Adrenal gland (tissue), 9 donors: ENCODE measurements at regions not wholly inside any gene's neighbourhood (a gene's known extent, or its start where the extent isn't known, plus 50 kb on each side); places are given as distances from the start of the nearest gene placed in this dataset.

ENCODE experiments used
- DNase-seq, 7 donors: peaks; one replicate each; pipeline ENCODE4 v3.0.0-alpha.2; 2019 to 2020
- H3K27ac ChIP-seq, 5 donors: fragments of 200-600 bp; sonication (generic) in 4 of 5; 1 replicate in 3 of 5; 2 replicates in 2 of 5; pipeline versions ENCODE4 v1.5.1 to v1.8.0; 2016 to 2020; ENCODE audit warnings: mild to moderate bottlenecking in 1 of 5
- H3K27me3 ChIP-seq: fragments of 200-600 bp; 2 replicates; pipeline ENCODE4 v1.8.0; 2021
- H3K36me3 ChIP-seq, 2 donors: fragments of 200-600 bp; replicated peaks in 1 of 2; 1 replicate in 1 of 2; 2 replicates in 1 of 2; pipeline versions ENCODE4 v1.5.1 to v1.8.0; 2018 to 2022
- H3K4me1 ChIP-seq, 2 donors: fragments of 200-600 bp; replicated peaks in 1 of 2; 1 replicate in 1 of 2; 2 replicates in 1 of 2; pipeline versions ENCODE4 v1.5.1 to v1.8.0; 2018 to 2021
- H3K4me3 ChIP-seq, 4 donors: fragments of 200-600 bp; sonication (generic) in 3 of 4; one replicate each; pipeline ENCODE4 v1.5.1; 2016 to 2018
- H3K9me3 ChIP-seq, 3 donors: fragments of 200-600 bp; sonication (generic) in 1 of 3; replicated peaks in 1 of 3; 1 replicate in 2 of 3; 2 replicates in 1 of 3; pipeline versions ENCODE4 v1.5.1 to v1.8.0; 2016 to 2021
- CTCF ChIP-seq, 6 experiments: fragments of 450-650 bp in 4 of 6; fragments of 200-600 bp in 2 of 6; sonication (generic) in 1 of 6; IDR thresholded peaks; 1 replicate in 5 of 6; 2 replicates in 1 of 6; pipeline versions ENCODE4 v1.5.1 to v1.8.0; 2016 to 2021; ENCODE audit warnings: antibody characterized with exemption in 6 of 6, mild to moderate bottlenecking in 2 of 6, moderate library complexity in 1 of 6
- POLR2A ChIP-seq, 2 donors: fragments of 450-650 bp; IDR thresholded peaks; one replicate each; pipeline ENCODE4 v1.6.1; 2017; ENCODE audit warnings: antibody characterized with exemption in 2 of 2, mild to moderate bottlenecking in 2 of 2, moderate library complexity in 1 of 2
- WGBS, 4 donors: extraction: QIAGEN DNeasy Blood & Tissue Kit in 2 of 4; methylation state at CpG; one replicate each; pipeline versions ENCODE4 v1.1.5 to v1.1.7; 2013 to 2017; 5-methylcytosine and 5-hydroxymethylcytosine counted together
- intact Hi-C, 2 donors: fragments of 100-400 bp; cut with DNase I; formaldehyde crosslinking; loops; one replicate each; pipeline versions ENCODE4 v1.14.1 to v1.15.0; 2022 to 2023
- donor health status: healthy with polysubstance abuse.
- donor health status: Bipolar disorder and iron deficiency.
- donor health status: DM: yes; HTN: yes; CAD: no.
- donor health status: DM: no; HTN: no; CAD: no.
- donor health status: DM: no; HTN: no; CAD: no.

- no peak for TF ChIP-seq CTCF (IDR thresholded peaks at IDR 0.05)
- Histone ChIP-seq H3K4me3 (no peak overlapping the region), H3K27ac (no peak overlapping the region), H3K27me3 (no peaks in the 10 kb centered on the region), H3K9me3 (no peaks in the 10 kb centered on the region), H3K4me1 (peaks cover 0 to 4% of the 10 kb centered on the region in 2 donors), H3K36me3 (no peaks in the 10 kb centered on the region)
- intact Hi-C loops, result no loop called here
- no peak for DNase-seq
- WGBS, 4 donors, result 57 to 82% (median 65%) methylated on average over 5 to 6 of the region's 6 CpGs
These were observed 113.4 kb upstream of the DYRK2 start for GRCh38 chr12:67535176-67535575.

- intact Hi-C loops, result no loop called here
These were observed 112.6 kb upstream of the DYRK2 start for GRCh38 chr12:67535971-67536370.

GRCh38 chr12:67539329-67539728 is 109.2 kb upstream of the DYRK2 start:
- intact Hi-C loops, result no loop called here
- Histone ChIP-seq H3K36me3 (no peaks in the 10 kb centered on the region), H3K4me1 (peaks cover 0 to 3% of the 10 kb centered on the region in 2 donors), H3K27me3 (no peaks in the 10 kb centered on the region), H3K9me3 (no peaks in the 10 kb centered on the region), H3K27ac (no peak overlapping the region), H3K4me3 (no peak overlapping the region)
- no peak for DNase-seq
- TF ChIP-seq CTCF (IDR thresholded peaks at IDR 0.05), result no peak
- TF ChIP-seq POLR2A (IDR thresholded peaks at IDR 0.05), result no peak
- WGBS, 4 donors, result 75 to 84% (median 78%) methylated on average over 9 of the region's 9 CpGs

More at GRCh38 chr12:67535971-67536370, 112.6 kb upstream of the DYRK2 start:
- Histone ChIP-seq H3K9me3 (no peaks in the 10 kb centered on the region), H3K4me3 (no peak overlapping the region), H3K36me3 (no peaks in the 10 kb centered on the region), H3K4me1 (peaks cover 0 to 4% of the 10 kb centered on the region in 2 donors), H3K27me3 (no peaks in the 10 kb centered on the region), H3K27ac (no peak overlapping the region)
- TF ChIP-seq CTCF (IDR thresholded peaks at IDR 0.05), result no peak
- TF ChIP-seq POLR2A (IDR thresholded peaks at IDR 0.05), result no peak
- WGBS, 4 donors, result 81 to 90% (median 86%) methylated on average over 5 of the region's 5 CpGs
- no peak for DNase-seq

GRCh38 chr12:67539946-67540345 is 108.6 kb upstream of the DYRK2 start:
- 85 to 98% (median 92%) methylated on average over 3 of the region's 3 CpGs for WGBS, 4 donors
- Histone ChIP-seq H3K4me1 (no peaks in the 10 kb centered on the region), H3K4me3 (no peak overlapping the region), H3K27ac (no peak overlapping the region), H3K27me3 (no peaks in the 10 kb centered on the region), H3K9me3 (no peaks in the 10 kb centered on the region), H3K36me3 (no peaks in the 10 kb centered on the region)
- intact Hi-C loops, result no loop called here
- no peak for DNase-seq
- TF ChIP-seq POLR2A (IDR thresholded peaks at IDR 0.05), result no peak
- TF ChIP-seq CTCF (IDR thresholded peaks at IDR 0.05), result no peak
